ENCODE measurements at regions not wholly inside any gene's neighbourhood (a gene's known extent, or its start where the extent isn't known, plus 50 kb on each side); places are given as distances from the start of the nearest gene placed in this dataset.

- TF ChIP-seq CTCF (IDR thresholded peaks at IDR 0.05; ENCODE audit: low read depth, low read length, poor library complexity, severe bottlenecking) (no peak), EZH2phosphoT487 (IDR thresholded peaks at IDR 0.05; ENCODE audit: borderline replicate concordance, low read length) (no peak)
Observed at GRCh38 chr5:30447431-30447830, 746.1 kb upstream of the CDH6 start.
